SU-DHL-6 (cell line): ENCODE measurements at regions not wholly inside any gene's neighbourhood (a gene's known extent, or its start where the extent isn't known, plus 50 kb on each side); places are given as distances from the start of the nearest gene placed in this dataset.

ENCODE experiments used
- H2AFZ ChIP-seq: fragments of 200-600 bp; sonication (generic); 2 replicates; pipeline ENCODE4 v1.6.1; 2014; ENCODE audit warnings: low read depth, mild to moderate bottlenecking, moderate library complexity, mixed read lengths, antibody characterized with exemption, low read length; ENCODE audit not compliant: severe bottlenecking
- H3F3A ChIP-seq: fragments of 200-600 bp; shearing (Covaris generic); 2 replicates; pipeline ENCODE4 v1.6.0; 2016; ENCODE audit warnings: antibody characterized with exemption, mild to moderate bottlenecking; ENCODE audit not compliant: insufficient read depth
- H3K27ac ChIP-seq: fragments of 200-600 bp; sonication (generic); 2 replicates; pipeline ENCODE4 v1.5.1; 2016; ENCODE audit warnings: low read depth, mild to moderate bottlenecking, low read length, moderate library complexity, mixed read lengths
- H3K27me3 ChIP-seq: fragments of 200-600 bp; sonication (generic), shearing (Covaris generic); 2 replicates; pipeline ENCODE4 v1.6.0; 2014; ENCODE audit warnings: mild to moderate bottlenecking, low read length
- H3K36me3 ChIP-seq: fragments of 200-600 bp; sonication (generic); 2 replicates; pipeline ENCODE4 v1.6.1; 2014; ENCODE audit warnings: mild to moderate bottlenecking, low read length, mixed read lengths
- H3K4me2 ChIP-seq: fragments of 300-600, 200-600 bp; shearing (Covaris generic), sonication (generic); 2 replicates; pipeline ENCODE4 v1.6.0; 2014; ENCODE audit warnings: low read length, low read depth, mild to moderate bottlenecking; ENCODE audit not compliant: poor library complexity, severe bottlenecking
- H3K4me3 ChIP-seq: fragments of 200-600 bp; sonication (generic); 2 replicates; pipeline ENCODE4 v1.5.1; 2014; ENCODE audit warnings: antibody characterized with exemption, low read length, mild to moderate bottlenecking, mixed read lengths; ENCODE audit not compliant: insufficient read depth, poor library complexity, severe bottlenecking
- H3K79me2 ChIP-seq: fragments of 200-600 bp; sonication (generic); 2 replicates; pipeline ENCODE4 v1.6.1; 2014; ENCODE audit warnings: mild to moderate bottlenecking, low read length, moderate library complexity; ENCODE audit not compliant: insufficient read depth
- H3K9ac ChIP-seq: fragments of 200-600 bp; sonication (generic); 2 replicates; pipeline ENCODE4 v1.7.0; 2014; ENCODE audit warnings: mild to moderate bottlenecking, low read length
- H3K9me2 ChIP-seq: fragments of 200-600 bp; sonication (generic); replicated peaks from 2 replicates; pipeline ENCODE4 v1.6.1; 2014; ENCODE audit warnings: low read length; ENCODE audit not compliant: insufficient read depth
- H3K9me3 ChIP-seq: fragments of 200-600 bp; sonication (generic); 2 replicates; pipeline ENCODE4 v1.6.1; 2014; ENCODE audit warnings: low read length, mixed read lengths; ENCODE audit not compliant: insufficient read depth
- H4K20me1 ChIP-seq: fragments of 200-600 bp; sonication (generic); 2 replicates; pipeline ENCODE4 v1.6.1; 2014; ENCODE audit warnings: low read depth, mild to moderate bottlenecking, antibody characterized with exemption, low read length, moderate library complexity, mixed read lengths
- EZH2phosphoT487 ChIP-seq: fragments of 200-600 bp; sonication (generic), shearing (Covaris generic); conservative IDR thresholded peaks from 2 replicates; pipeline ENCODE4 v1.6.1; 2018; ENCODE audit warnings: mild to moderate bottlenecking, antibody characterized with exemption, low read length, moderate library complexity, mixed read lengths
- TF ChIP-seq, protein P1 (sequence below): fragments of 200-600 bp; sonication (generic); IDR thresholded peaks from one replicate; pipeline ENCODE4 v1.5.1; 2017; ENCODE audit warnings: antibody characterized with exemption, mild to moderate bottlenecking, low read length, moderate library complexity; ENCODE audit not compliant: insufficient read depth, poor library complexity, severe bottlenecking

DNA sequence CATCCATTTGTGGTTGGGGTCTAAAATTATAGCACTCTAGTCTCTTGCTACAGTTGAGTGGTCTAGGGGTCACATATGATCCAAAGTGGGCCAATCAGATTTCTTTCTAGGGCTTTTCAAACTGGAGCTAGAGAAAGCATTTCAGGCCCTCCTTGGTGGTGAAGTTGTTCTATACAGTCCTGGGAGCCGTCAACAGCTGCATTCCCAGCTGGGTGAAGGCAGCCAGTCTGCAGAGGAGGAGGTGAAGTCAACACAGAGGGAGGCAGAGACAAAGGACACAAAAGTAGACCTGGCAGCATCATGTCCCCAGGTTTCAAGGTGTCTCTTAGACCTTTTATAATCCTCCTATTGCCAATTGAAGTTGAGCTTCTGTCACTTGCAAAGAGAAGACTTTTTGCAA lies 518.2 kb downstream of the BNC2 start:
- TF ChIP-seq, protein P1, sequence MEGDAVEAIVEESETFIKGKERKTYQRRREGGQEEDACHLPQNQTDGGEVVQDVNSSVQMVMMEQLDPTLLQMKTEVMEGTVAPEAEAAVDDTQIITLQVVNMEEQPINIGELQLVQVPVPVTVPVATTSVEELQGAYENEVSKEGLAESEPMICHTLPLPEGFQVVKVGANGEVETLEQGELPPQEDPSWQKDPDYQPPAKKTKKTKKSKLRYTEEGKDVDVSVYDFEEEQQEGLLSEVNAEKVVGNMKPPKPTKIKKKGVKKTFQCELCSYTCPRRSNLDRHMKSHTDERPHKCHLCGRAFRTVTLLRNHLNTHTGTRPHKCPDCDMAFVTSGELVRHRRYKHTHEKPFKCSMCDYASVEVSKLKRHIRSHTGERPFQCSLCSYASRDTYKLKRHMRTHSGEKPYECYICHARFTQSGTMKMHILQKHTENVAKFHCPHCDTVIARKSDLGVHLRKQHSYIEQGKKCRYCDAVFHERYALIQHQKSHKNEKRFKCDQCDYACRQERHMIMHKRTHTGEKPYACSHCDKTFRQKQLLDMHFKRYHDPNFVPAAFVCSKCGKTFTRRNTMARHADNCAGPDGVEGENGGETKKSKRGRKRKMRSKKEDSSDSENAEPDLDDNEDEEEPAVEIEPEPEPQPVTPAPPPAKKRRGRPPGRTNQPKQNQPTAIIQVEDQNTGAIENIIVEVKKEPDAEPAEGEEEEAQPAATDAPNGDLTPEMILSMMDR, result no peak
- no peak for TF ChIP-seq EZH2phosphoT487
- no peak overlapping the region for H3K9ac ChIP-seq
- H3K9me2 ChIP-seq, result no peaks in the 10 kb centered on the region
- H4K20me1 ChIP-seq, result no peaks in the 10 kb centered on the region
- H3K27ac ChIP-seq, result no peak overlapping the region
- H3K9me3 ChIP-seq, result no peaks in the 10 kb centered on the region
- no peaks in the 10 kb centered on the region for H3K79me2 ChIP-seq
- H2AFZ ChIP-seq, result no peak overlapping the region
- no peaks in the 10 kb centered on the region for H3K27me3 ChIP-seq
- H3K4me3 ChIP-seq, result no peak overlapping the region
- H3K4me2 ChIP-seq, result no peak overlapping the region
- H3K36me3 ChIP-seq, result no peaks in the 10 kb centered on the region
- H3F3A ChIP-seq, result no peaks in the 10 kb centered on the region

DNA sequence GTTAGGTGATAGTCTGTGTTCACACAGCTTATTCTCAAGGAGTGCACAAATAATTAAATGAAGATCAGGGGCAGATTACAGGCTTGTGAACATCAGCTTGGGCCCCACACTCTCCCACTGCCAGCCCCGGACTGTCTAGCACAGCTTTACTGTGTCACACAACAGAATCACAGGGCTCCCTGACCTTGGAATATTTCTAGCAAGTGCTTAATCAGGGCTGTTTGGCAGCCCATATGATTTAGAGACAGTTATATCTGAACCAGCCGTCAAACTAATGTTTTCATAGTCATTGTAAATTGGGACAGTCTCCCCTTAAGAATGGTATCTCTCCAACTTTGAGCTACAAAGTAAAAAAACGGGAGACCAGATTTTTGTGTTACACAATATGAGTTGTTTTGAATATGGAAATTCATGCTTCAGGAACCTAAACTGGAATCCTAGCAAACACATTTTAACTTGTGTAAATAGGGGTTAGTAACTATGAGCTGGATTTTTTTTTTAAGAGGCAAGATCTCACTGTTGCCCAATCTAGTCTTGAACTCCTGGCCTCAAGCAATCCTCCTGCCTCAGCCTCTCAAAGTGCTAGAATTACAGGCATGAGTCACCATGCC lies 517.6 kb downstream of the BNC2 start:
- no peak overlapping the region for H3K4me3 ChIP-seq
- H3K27ac ChIP-seq, result no peak overlapping the region
- no peak overlapping the region for H2AFZ ChIP-seq
- no peaks in the 10 kb centered on the region for H3K36me3 ChIP-seq
- no peaks in the 10 kb centered on the region for H3K9me3 ChIP-seq
- no peaks in the 10 kb centered on the region for H3F3A ChIP-seq
- no peaks in the 10 kb centered on the region for H3K27me3 ChIP-seq
- no peaks in the 10 kb centered on the region for H4K20me1 ChIP-seq
- H3K4me2 ChIP-seq, result no peak overlapping the region
- TF ChIP-seq EZH2phosphoT487, result no peak
- TF ChIP-seq, protein P1, result no peak
- no peak overlapping the region for H3K9ac ChIP-seq
- H3K9me2 ChIP-seq, result no peaks in the 10 kb centered on the region
- no peaks in the 10 kb centered on the region for H3K79me2 ChIP-seq

DNA sequence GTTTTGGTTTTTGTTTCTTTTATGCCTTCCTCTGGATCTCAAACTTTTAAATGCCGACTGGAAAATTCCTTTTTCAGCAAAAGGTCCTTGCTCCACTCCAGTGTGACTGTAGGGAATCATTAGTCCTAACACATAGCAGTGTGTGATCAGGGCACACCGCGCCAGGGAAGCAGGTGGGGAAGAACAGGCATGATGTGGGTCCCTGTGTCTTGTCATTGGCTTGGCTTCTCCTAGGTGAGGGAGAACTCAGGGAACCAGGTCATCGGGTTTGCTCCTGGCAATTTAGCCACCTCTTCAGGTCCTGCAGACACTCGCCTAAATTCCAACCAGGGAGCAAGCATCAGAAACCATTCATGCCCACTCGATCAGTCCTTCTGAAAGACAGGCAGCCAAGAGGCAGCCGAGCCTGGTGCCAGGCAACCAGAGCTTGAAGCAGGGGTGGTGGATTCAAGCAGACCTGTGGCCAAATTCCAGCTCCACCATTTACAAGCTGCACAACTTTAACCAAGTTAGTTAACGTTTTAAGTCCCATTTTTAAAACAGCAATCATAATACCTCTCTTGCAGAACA lies 514.2 kb downstream of the BNC2 start:
- no peaks in the 10 kb centered on the region for H3K9me2 ChIP-seq
- no peak overlapping the region for H3K4me3 ChIP-seq
- H3K9me3 ChIP-seq, result no peaks in the 10 kb centered on the region
- no peaks in the 10 kb centered on the region for H3K79me2 ChIP-seq
- no peaks in the 10 kb centered on the region for H3K36me3 ChIP-seq
- H2AFZ ChIP-seq, result no peak overlapping the region
- TF ChIP-seq, protein P1, result no peak
- TF ChIP-seq EZH2phosphoT487, result no peak
- no peaks in the 10 kb centered on the region for H3F3A ChIP-seq
- H3K9ac ChIP-seq, result no peak overlapping the region
- no peaks in the 10 kb centered on the region for H4K20me1 ChIP-seq
- H3K27me3 ChIP-seq, result no peaks in the 10 kb centered on the region
- no peak overlapping the region for H3K27ac ChIP-seq
- H3K4me2 ChIP-seq, result no peak overlapping the region
